WTC11 (cell line): ENCODE measurements at regions not wholly inside any gene's neighbourhood (a gene's known extent, or its start where the extent isn't known, plus 50 kb on each side); places are given as distances from the start of the nearest gene placed in this dataset.

Experiments
- ATAC-seq: fragments of 200-7000 bp; cut with Tn5 transposase; 2 replicates; pipeline ENCODE4 v1.10.0; 2021; ENCODE audit warnings: mild to moderate bottlenecking, moderate library complexity
- CTCF ChIA-PET: fragments of 300-600 bp; sonication (Branson Sonifier 250); formaldehyde crosslinking; loops from one replicate; lab custom pipeline; 2021; ENCODE audit warnings: antibody characterized with exemption; lab: Charles Lee
- POLR2A ChIA-PET: fragments of 350-600 bp; sonication (Branson Sonifier 250); formaldehyde crosslinking; loops from one replicate; lab custom pipeline; 2021; ENCODE audit warnings: antibody characterized with exemption; lab: Charles Lee
- DNase-seq: peaks from one replicate; pipeline ENCODE4 v3.0.0; 2021; ENCODE audit warnings: low spot score
- H3K27ac Mint-ChIP-seq: 2 replicates; pipeline ENCODE4 v1.8.0; 2021; ENCODE audit warnings: mixed read lengths
- H3K27me3 Mint-ChIP-seq: 2 replicates; pipeline ENCODE4 v1.8.0; 2021; ENCODE audit warnings: low read depth, mild to moderate bottlenecking, moderate library complexity, mixed read lengths
- H3K36me3 Mint-ChIP-seq: 2 replicates; pipeline ENCODE4 v1.8.0; 2021; ENCODE audit warnings: mixed read lengths
- H3K4me1 Mint-ChIP-seq: 2 replicates; pipeline ENCODE4 v1.8.0; 2022; ENCODE audit warnings: mixed read lengths
- H3K4me3 Mint-ChIP-seq: 2 replicates; pipeline ENCODE4 v1.8.0; 2021; ENCODE audit warnings: mild to moderate bottlenecking, moderate library complexity, mixed read lengths
- H3K9me3 Mint-ChIP-seq: 2 replicates; pipeline ENCODE4 v1.8.0; 2021; ENCODE audit warnings: mixed read lengths
- ATF6 ChIP-seq: sonication (generic); formaldehyde crosslinking; IDR thresholded peaks from 2 replicates; pipeline ENCODE4 v1.8.1; 2023; ENCODE audit warnings: mild to moderate bottlenecking, missing genetic modification reagents
- FOXP1 ChIP-seq: sonication (generic); formaldehyde crosslinking; IDR thresholded peaks from 2 replicates; pipeline ENCODE4 v1.8.0; 2022; ENCODE audit warnings: missing genetic modification reagents, mild to moderate bottlenecking, moderate library complexity, borderline replicate concordance
- FOXP4 ChIP-seq: sonication (generic); formaldehyde crosslinking; IDR thresholded peaks from 2 replicates; pipeline ENCODE4 v1.8.0; 2022; ENCODE audit warnings: mild to moderate bottlenecking, missing genetic modification reagents
- GABPB1 ChIP-seq: sonication (generic); formaldehyde crosslinking; IDR thresholded peaks from 2 replicates; pipeline ENCODE4 v1.8.1; 2023; ENCODE audit warnings: mild to moderate bottlenecking, missing genetic modification reagents
- GRHL2 ChIP-seq: fragments of 250-450 bp; sonication (Bioruptor Pico); IDR thresholded peaks from 2 replicates; pipeline ENCODE4 v1.8.0; 2022; ENCODE audit warnings: mild to moderate bottlenecking, moderate library complexity; ENCODE audit not compliant: insufficient replicate concordance, severe bottlenecking
- GTF2I ChIP-seq: fragments of 250-450 bp; sonication (Bioruptor Pico); conservative IDR thresholded peaks from 2 replicates; pipeline ENCODE4 v1.4.0; 2021; ENCODE audit warnings: mild to moderate bottlenecking
- HMGA2 ChIP-seq: fragments of 250-450 bp; sonication (Bioruptor Pico); IDR thresholded peaks from 2 replicates; pipeline ENCODE4 v1.4.0; 2021; ENCODE audit warnings: mild to moderate bottlenecking, moderate library complexity
- KAT7 ChIP-seq: sonication (generic); formaldehyde crosslinking; IDR thresholded peaks from 2 replicates; pipeline ENCODE4 v1.8.1; 2023; ENCODE audit warnings: missing genetic modification reagents, mild to moderate bottlenecking, borderline replicate concordance
- MAX ChIP-seq: sonication (generic); formaldehyde crosslinking; IDR thresholded peaks from 2 replicates; pipeline ENCODE4 v1.8.0; 2022; ENCODE audit warnings: mild to moderate bottlenecking, missing genetic modification reagents
- NR2C2 ChIP-seq: sonication (generic); formaldehyde crosslinking; IDR thresholded peaks from 2 replicates; pipeline ENCODE4 v1.8.0; 2022; ENCODE audit warnings: mild to moderate bottlenecking, missing genetic modification reagents
- NR3C1 ChIP-seq: sonication (generic); formaldehyde crosslinking; conservative IDR thresholded peaks from 2 replicates; pipeline ENCODE4 v1.8.1; 2023; ENCODE audit warnings: low read depth, mild to moderate bottlenecking, missing genetic modification reagents
- PRDM15 ChIP-seq: sonication (generic); formaldehyde crosslinking; IDR thresholded peaks from 2 replicates; pipeline ENCODE4 v1.8.0; 2022; ENCODE audit warnings: missing genetic modification reagents
- RORB ChIP-seq: fragments of 250-450 bp; sonication (Bioruptor Pico); IDR thresholded peaks from 2 replicates; pipeline ENCODE4 v1.9.0; 2021; ENCODE audit warnings: mild to moderate bottlenecking
- SMAD3 ChIP-seq: sonication (generic); formaldehyde crosslinking; IDR thresholded peaks from 2 replicates; pipeline ENCODE4 v1.8.0; 2022; ENCODE audit warnings: missing genetic modification reagents, mild to moderate bottlenecking, borderline replicate concordance
- SOX15 ChIP-seq: fragments of 250-450 bp; sonication (Bioruptor Pico); IDR thresholded peaks from 2 replicates; pipeline ENCODE4 v1.9.0; 2021; ENCODE audit warnings: mild to moderate bottlenecking
- TCF7 ChIP-seq: sonication (generic); formaldehyde crosslinking; IDR thresholded peaks from 2 replicates; pipeline ENCODE4 v1.8.0; 2022; ENCODE audit warnings: mild to moderate bottlenecking, low read depth, missing genetic modification reagents, moderate library complexity
- TEAD1 ChIP-seq: sonication (generic); formaldehyde crosslinking; IDR thresholded peaks from 2 replicates; pipeline ENCODE4 v1.8.0; 2022; ENCODE audit warnings: mild to moderate bottlenecking, missing genetic modification reagents
- TP53 ChIP-seq: sonication (generic); formaldehyde crosslinking; IDR thresholded peaks from 2 replicates; pipeline ENCODE4 v1.8.1; 2023; ENCODE audit warnings: mild to moderate bottlenecking, missing genetic modification reagents
- USF2 ChIP-seq: sonication (generic); formaldehyde crosslinking; IDR thresholded peaks from 2 replicates; pipeline ENCODE4 v1.8.1; 2023; ENCODE audit warnings: mild to moderate bottlenecking, missing genetic modification reagents, moderate library complexity
- ZNF121 ChIP-seq: sonication (generic); formaldehyde crosslinking; IDR thresholded peaks from 2 replicates; pipeline ENCODE4 v1.8.0; 2023; ENCODE audit warnings: missing genetic modification reagents

GRCh38 chr4:85416094-85416493, 58.9 kb upstream of the ARHGAP24 start (continued):
- no peak for TF ChIP-seq TCF7
- TF ChIP-seq HMGA2 (CRISPR knock-in tag): no peak
- no peak for TF ChIP-seq NR3C1 (CRISPR knock-in tag)

GRCh38 chr4:85419103-85419502, 55.8 kb upstream of the ARHGAP24 start:
- ChIA-PET CTCF (no interaction called here), POLR2A (no interaction called here)
- no peaks in the 10 kb centered on the region for H3K27me3 Mint-ChIP-seq
- H3K9me3 Mint-ChIP-seq: peaks cover under 1% of the 10 kb centered on the region; the same call in 1 of the 2 replicates
- TF ChIP-seq MAX (CRISPR knock-in tag) (no peak), SOX15 (CRISPR knock-in tag) (no peak), RORB (no peak), PRDM15 (CRISPR knock-in tag) (no peak), GRHL2 (CRISPR knock-in tag) (no peak), TP53 (no peak), GABPB1 (CRISPR knock-in tag) (no peak), NR2C2 (no peak), ZNF121 (CRISPR knock-in tag) (no peak), USF2 (no peak)
- ATAC-seq (no peak), DNase-seq (no peak)
- no peak overlapping the region for H3K4me3 Mint-ChIP-seq
- no peaks in the 10 kb centered on the region for H3K4me1 Mint-ChIP-seq
- no peak overlapping the region for H3K27ac Mint-ChIP-seq
- H3K36me3 Mint-ChIP-seq: no peaks in the 10 kb centered on the region

- peaks cover 2% of the 10 kb centered on the region for H3K4me1 Mint-ChIP-seq
- H3K27ac Mint-ChIP-seq: no peak overlapping the region
- ChIA-PET POLR2A (no interaction called here), CTCF (interaction anchor here (0.7 kb wide), 1 partner anchor 327 kb away, joined by 3 read pairs; no protein-coding TSS in a partner anchor)
- H3K9me3 Mint-ChIP-seq: peaks cover 4% of the 10 kb centered on the region; the same call in 1 of the 2 replicates
- ATAC-seq (peak; percentile 36; the same call in 1 of the 2 replicates), DNase-seq (no peak)
- H3K36me3 Mint-ChIP-seq: no peaks in the 10 kb centered on the region
- no peak overlapping the region for H3K4me3 Mint-ChIP-seq
- no peaks in the 10 kb centered on the region; the same call in 1 of the 2 replicates for H3K27me3 Mint-ChIP-seq
- TF ChIP-seq ZNF121 (CRISPR knock-in tag): no peak
- TF ChIP-seq GRHL2 (CRISPR knock-in tag): no peak
- no peak for TF ChIP-seq SMAD3
- no peak for TF ChIP-seq FOXP1 (CRISPR knock-in tag)
- no peak for TF ChIP-seq HMGA2 (CRISPR knock-in tag)
- no peak for TF ChIP-seq TEAD1 (CRISPR knock-in tag)
- no peak for TF ChIP-seq GTF2I (CRISPR knock-in tag)
- TF ChIP-seq NR2C2: no peak
Observed at GRCh38 chr4:85420831-85421230, 54.1 kb upstream of the ARHGAP24 start.

GRCh38 chr4:85423431-85423830, 51.5 kb upstream of the ARHGAP24 start:
- Mint-ChIP-seq H3K27ac (no peak overlapping the region), H3K4me3 (no peak overlapping the region), H3K4me1 (peaks cover 13% of the 10 kb centered on the region), H3K9me3 (peaks cover 4% of the 10 kb centered on the region; the same call in 1 of the 2 replicates), H3K36me3 (no peaks in the 10 kb centered on the region), H3K27me3 (no peaks in the 10 kb centered on the region; the same call in 1 of the 2 replicates)
- DNase-seq (no peak), ATAC-seq (no peak)
- CTCF ChIA-PET: no interaction called here
- TF ChIP-seq FOXP4 (CRISPR knock-in tag) (no peak), KAT7 (CRISPR knock-in tag) (no peak), ATF6 (CRISPR knock-in tag) (no peak), MAX (CRISPR knock-in tag) (no peak)
- TF ChIP-seq, all 79 proteins: peak for 0
- POLR2A ChIA-PET: no interaction called here
